Amygdala (tissue), 56 donors: ENCODE measurements at regions not wholly inside any gene's neighbourhood (a gene's known extent, or its start where the extent isn't known, plus 50 kb on each side); places are given as distances from the start of the nearest gene placed in this dataset.

Source experiments
- DNase-seq, 56 donors: peaks; one replicate each; lab custom pipeline; 2025; lab: John Stamatoyannopoulos, UW

DNA sequence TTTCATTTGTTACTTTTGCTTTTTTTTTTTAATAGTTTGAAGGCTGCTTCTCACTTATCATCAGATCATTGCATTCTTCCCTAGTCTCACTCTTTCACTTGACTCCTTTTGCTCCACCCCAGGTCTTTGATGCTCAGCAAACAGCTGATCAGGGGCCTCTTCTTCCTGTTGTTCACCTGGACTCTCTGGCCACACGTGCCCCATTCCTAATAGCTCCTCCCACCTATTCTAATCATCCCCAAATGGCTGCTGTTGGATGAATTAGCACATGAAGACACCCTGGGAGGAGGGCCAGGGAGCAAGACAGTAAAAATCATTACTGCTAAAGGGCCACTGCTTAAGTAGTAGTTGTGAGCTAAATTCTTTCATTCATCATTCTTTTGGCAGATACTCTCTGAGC is 119.5 kb downstream of the MAB21L3 start:
- no peak for DNase-seq

GRCh38 chr1:116231752-116232151 is 120.6 kb downstream of the MAB21L3 start:
- DNase-seq, result no peak

GRCh38 chr1:116232989-116233514 is 121.9 kb downstream of the MAB21L3 start:
- no peak for DNase-seq

DNA sequence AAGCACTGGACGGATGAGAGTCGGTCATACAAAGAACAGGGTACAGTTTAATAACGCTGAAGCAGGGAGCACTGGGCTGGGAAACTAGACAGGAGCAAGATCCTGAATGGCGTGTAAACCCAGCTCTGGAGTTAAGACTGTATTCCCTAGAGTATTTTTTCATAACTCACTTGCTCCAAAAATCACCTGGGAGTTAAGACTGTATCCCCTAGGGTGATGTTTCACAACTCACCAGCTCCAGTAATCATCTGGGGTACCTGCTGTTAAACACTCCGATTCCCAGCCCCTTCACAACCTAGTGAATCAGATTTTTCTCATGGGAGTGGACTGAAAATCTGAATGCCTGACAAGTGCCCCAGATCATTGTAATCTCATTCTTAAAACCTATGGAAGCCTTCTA is 123.2 kb downstream of the MAB21L3 start:
- DNase-seq, result no peak

DNA sequence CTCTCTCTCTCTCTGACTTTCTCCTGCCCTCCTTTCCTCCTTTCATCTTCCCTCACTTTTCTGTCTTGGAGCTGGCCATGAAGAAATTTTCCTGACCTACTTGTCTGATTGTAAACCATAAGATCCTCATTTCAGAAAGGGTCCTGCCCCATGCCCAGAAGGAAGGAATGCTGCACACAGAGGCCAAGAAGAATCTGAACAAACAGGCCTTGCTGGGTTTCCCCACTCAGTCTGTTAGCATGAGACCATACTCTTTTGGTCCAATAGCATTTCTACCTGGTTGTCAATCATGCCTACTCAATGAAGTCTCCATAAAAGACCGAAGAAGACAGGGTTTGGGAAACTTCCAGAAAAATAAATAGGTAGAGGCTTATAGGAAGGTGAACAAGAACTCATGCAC is 128.7 kb downstream of the MAB21L3 start:
- no peak for DNase-seq

DNA sequence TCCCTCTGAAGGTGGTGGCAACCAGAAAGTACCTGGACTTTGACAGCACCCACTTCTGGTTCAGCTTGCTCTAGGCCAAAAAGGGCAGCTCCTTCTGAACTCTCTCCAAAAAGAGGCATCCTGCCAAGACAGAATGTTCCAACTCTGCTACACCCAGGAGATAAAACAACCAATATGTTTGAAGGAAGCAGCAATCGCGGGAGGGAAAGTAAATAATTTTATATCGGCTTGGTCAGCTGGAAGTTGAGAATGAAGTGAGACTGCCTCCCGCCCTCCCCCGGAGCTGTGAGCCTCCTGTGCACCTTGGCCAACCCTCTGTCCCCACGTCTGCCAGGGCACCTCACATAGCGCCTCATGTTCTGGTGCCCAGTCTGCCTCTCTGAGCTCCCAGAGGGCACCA is 130.3 kb upstream of the ATP1A1 start:
- DNase-seq, result no peak

DNA sequence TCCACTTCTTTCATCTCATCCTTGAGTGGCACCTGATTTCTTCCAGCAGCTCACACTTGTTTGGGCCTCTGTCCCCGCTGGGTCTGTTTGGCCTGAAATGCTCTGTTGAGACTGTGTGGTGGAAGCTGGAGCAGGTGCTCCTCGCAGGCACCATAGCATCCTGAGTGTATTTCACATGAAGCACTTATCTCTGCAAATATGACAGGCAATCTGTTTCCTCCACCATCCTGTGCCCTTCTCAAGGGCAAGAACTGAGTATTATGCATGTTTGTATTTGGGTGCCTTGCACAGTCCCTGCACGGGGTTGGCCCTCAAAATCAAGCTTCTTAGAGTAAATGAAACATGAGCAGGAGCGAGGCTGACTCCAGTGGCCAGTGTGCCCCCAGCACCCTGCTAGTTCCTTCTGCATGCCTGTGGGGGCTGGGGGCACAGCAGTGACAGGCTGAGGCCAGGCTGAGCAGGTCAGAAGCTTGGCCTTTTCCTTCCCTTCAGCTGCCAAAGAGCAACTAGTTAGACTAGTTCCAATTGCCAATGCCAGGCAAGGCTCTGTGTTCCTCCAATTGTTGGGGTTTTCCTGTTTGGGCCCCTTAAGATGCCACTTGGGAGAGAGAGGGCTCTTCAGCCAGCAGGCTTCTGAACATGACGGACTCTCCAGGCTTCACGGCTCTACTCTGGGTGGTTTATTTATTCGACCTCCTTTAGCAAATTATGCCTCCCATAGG is 129.6 kb upstream of the ATP1A1 start:
- no peak for DNase-seq

DNA sequence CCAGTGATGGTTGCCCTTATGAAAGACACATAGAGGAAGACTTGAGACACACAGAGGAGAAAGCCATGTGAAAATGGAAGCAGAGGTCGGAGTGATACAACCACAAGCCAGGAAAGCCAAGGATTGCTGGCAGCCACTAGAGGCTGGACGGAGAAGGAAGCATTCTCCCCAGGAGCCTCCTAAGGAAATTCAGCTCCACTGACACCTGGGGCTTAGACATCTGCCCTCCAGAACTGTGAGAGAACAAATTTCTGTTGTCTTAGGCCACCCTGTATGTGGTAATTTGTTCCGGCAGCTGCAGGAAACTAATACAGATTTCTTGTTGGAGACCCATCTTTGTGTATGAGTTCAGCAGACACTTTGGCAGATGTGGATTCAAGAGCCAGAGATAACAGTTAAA is 126.9 kb upstream of the ATP1A1 start:
- DNase-seq, result no peak

- no peak for DNase-seq
These were observed 120.8 kb upstream of the ATP1A1 start for GRCh38 chr1:116252271-116252670.

- no peak for DNase-seq
These were observed 120.3 kb upstream of the ATP1A1 start for GRCh38 chr1:116252785-116253184.

- no peak for DNase-seq
These were observed 119.3 kb upstream of the ATP1A1 start for GRCh38 chr1:116253566-116254382.

DNA sequence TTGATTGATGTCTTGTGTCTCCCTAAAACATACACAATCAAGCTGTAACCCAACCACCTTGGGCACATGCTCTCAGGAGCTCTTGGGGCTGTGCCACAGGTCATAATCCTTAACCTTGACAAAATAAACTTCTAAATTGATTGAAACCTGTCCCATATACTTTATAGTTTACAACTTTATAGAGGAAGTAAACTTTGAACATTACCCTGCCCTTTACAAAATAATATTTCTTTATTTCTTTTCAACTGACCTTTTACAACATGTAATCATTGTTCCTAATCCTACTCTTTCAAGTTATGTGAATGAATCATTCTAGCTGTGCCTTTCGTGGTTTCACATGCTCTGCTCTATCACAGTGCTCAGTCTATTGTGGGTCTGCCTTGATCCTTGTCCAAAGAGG is 118.3 kb upstream of the ATP1A1 start:
- DNase-seq, result no peak

- no peak for DNase-seq
These were observed 117.4 kb upstream of the ATP1A1 start for GRCh38 chr1:116255486-116256285.

- DNase-seq, result no peak
These were observed 116.8 kb upstream of the ATP1A1 start for GRCh38 chr1:116256286-116256649.

DNA sequence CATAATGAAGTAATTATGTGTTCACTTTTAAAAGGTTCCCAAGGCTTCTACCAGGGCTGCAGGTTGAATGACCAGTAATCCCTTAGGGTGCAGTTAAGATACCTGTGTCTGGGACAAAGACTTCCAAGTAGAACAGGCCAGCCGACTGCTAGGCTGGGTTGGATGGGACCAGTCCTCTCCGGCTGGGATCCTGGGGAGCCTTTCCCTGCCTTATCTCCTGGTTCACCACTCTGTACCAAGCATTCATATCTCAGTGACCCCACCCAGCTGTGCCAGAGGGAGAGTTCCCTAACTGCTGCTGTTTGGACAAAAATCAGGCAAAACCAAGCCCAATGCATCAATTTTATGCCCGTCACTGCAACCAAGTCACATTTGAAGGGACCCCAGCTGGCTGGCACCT is 116.2 kb upstream of the ATP1A1 start:
- no peak for DNase-seq

GRCh38 chr1:116257341-116257767 is 115.7 kb upstream of the ATP1A1 start:
- DNase-seq, result no peak

DNA sequence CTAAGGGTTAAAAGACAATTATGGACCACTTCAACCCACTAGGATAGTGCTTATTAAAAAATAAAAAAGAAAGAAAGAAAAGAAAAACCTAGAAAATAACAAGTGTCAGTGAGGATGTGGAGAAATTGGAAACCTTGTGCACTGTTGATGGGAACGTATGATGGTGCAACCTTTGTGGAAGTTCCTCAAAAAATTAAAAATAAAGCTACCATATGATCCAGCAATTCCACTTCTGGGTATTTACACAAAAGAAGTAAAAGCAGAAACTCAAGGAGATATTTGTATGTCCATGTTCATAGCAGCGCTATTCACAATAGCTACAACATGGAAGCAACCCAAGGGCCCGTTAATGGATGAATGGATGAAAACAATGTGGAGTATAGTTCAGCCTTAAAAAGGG is 115.2 kb upstream of the ATP1A1 start:
- no peak for DNase-seq

DNA sequence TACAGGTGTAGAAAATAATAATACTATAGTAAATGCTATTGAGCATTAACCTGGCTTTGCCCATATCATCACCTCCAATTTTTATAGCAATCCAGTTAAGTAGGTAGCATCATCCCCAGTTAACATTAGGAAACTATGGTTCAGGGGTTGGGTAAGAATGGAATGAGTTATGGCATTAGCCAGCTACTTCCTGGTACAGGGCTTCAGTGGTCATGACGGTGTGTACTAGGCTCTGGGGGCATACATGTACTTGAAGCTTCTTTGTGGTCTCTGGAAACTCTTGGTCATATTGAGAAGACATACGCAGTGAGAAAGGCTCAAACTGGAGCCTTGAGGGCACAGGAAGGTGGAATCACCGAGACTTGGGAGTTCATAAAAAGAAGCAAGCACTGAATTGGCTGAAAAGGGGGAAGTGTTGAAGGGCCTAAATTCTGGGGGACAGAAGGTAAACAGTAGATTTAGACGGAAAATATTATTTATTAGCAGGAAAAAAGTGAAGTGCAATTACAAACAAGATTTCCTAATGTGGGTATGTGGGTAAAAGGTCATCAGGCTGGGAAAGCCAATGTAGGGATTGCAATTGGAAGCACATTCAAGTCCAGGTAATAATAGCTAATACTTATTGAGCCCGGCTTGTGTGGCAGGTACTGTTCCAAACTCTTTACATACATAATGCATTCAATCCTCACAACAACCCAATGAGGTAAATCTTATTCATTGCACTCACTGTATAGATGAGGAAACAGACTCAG is 114.2 kb upstream of the ATP1A1 start:
- no peak for DNase-seq

DNA sequence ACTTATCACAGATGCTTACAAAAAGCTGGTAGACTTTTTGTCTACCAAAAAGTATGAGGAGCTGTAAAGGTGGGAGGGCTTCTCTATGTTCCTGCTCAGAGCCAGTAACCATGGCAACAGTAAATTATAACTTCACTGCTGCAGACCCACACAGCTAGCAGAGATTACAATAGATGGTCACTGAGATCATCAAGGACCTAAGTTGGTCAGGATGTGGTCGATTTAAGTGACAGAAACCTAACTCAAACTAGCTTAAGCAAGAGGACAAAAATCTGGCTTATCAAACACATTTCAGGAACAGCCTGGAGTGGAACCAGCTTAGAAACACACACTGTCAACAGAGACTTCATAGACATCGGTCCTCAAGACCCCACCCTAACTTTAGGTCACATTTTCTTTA is 113.4 kb upstream of the ATP1A1 start:
- DNase-seq, result no peak

DNA sequence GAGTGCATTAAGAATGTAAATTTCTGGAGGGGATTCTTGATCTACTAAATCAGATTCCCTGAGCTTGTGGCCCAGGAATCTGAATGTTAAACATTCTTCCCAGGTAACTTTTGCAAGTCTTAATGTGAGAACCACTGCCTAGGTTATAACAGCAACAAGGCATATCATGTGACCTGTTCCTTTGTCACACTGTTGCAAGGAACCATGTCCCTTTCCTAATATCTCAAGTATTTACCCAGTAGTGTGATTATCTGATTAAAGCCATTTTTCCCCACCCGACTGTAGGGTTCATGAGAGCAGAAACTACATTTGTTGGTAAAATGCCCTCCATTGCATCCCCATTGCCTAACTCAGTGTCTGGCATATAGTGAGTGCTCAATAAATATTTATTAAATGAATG is 112.9 kb upstream of the ATP1A1 start:
- DNase-seq, result no peak
